IPS DF 6.9 (cell line): ENCODE measurements at regions not wholly inside any gene's neighbourhood (a gene's known extent, or its start where the extent isn't known, plus 50 kb on each side); places are given as distances from the start of the nearest gene placed in this dataset.
"Not testable (repeated sequence)": the region's sequence is repeated elsewhere in the genome, so short reads cannot be mapped to it uniquely, and the experiment has no call there.

Experiments
- DNase-seq: peaks from one replicate; pipeline ENCODE4 v3.0.0-alpha.2; 2013; ENCODE audit warnings: low read depth, low spot score
- H3K27ac ChIP-seq: one replicate; pipeline ENCODE4 v1.5.1; 2013; ENCODE audit warnings: low read length, control low read depth
- H3K27me3 ChIP-seq: 2 replicates; pipeline ENCODE4 v1.6.1; 2013; ENCODE audit warnings: mild to moderate bottlenecking, low read length; ENCODE audit not compliant: control insufficient read depth, insufficient read depth
- H3K36me3 ChIP-seq: 2 replicates; pipeline ENCODE4 v1.6.1; 2013; ENCODE audit warnings: low read length; ENCODE audit not compliant: control insufficient read depth, insufficient read depth
- H3K4me1 ChIP-seq: 2 replicates; pipeline ENCODE4 v1.6.1; 2013; ENCODE audit warnings: low read length; ENCODE audit not compliant: control insufficient read depth, insufficient read depth
- H3K4me3 ChIP-seq: 2 replicates; pipeline ENCODE4 v1.5.1; 2013; ENCODE audit warnings: mild to moderate bottlenecking, low read length
- H3K9me3 ChIP-seq: 2 replicates; pipeline ENCODE4 v1.6.1; 2013; ENCODE audit warnings: low read length, inconsistent platforms; ENCODE audit not compliant: control insufficient read depth, insufficient read depth
- WGBS: extraction: QIAGEN DNeasy Blood & Tissue Kit; methylation state at CpG from one replicate; pipeline ENCODE4 v1.1.7; 2013; ENCODE audit warnings: mixed read lengths, missing lambda C conversion rate; ENCODE audit not compliant: insufficient read length, insufficient coverage; 5-methylcytosine and 5-hydroxymethylcytosine counted together

GRCh38 chr12:131267576-131267975 is 313.9 kb downstream of the ADGRD1 start:
- WGBS: no CpG with 5 or more reads among the region's 3 CpGs

GRCh38 chr12:131268123-131268522 is 314.4 kb downstream of the ADGRD1 start:
- not testable (repeated sequence) for DNase-seq, H3K27me3 ChIP-seq, H3K36me3 ChIP-seq, H3K4me3 ChIP-seq, H3K4me1 ChIP-seq, H3K27ac ChIP-seq, H3K9me3 ChIP-seq
- WGBS: no CpG with 5 or more reads among the region's 7 CpGs

More at GRCh38 chr12:131267576-131267975, 313.9 kb downstream of the ADGRD1 start:
- Histone ChIP-seq H3K4me1 (no peaks in the 10 kb centered on the region; the same call in 1 of the 2 replicates), H3K27ac (no peak overlapping the region), H3K4me3 (no peak overlapping the region), H3K9me3 (no peaks in the 10 kb centered on the region), H3K36me3 (no peaks in the 10 kb centered on the region), H3K27me3 (no peaks in the 10 kb centered on the region)
- DNase-seq: no peak

GRCh38 chr12:131268571-131268970 is 314.9 kb downstream of the ADGRD1 start:
- H3K4me1 ChIP-seq, H3K27ac ChIP-seq, H3K4me3 ChIP-seq, H3K9me3 ChIP-seq, DNase-seq, H3K27me3 ChIP-seq, H3K36me3 ChIP-seq: not testable (repeated sequence)
- no CpG with 5 or more reads among the region's 4 CpGs for WGBS

GRCh38 chr12:131269551-131269950 is 315.8 kb downstream of the ADGRD1 start:
- Histone ChIP-seq H3K4me3 (no peak overlapping the region), H3K36me3 (no peaks in the 10 kb centered on the region), H3K9me3 (no peaks in the 10 kb centered on the region), H3K27ac (no peak overlapping the region), H3K4me1 (no peaks in the 10 kb centered on the region; the same call in 1 of the 2 replicates), H3K27me3 (no peaks in the 10 kb centered on the region)
- no peak for DNase-seq
- no CpG with 5 or more reads among the region's 4 CpGs for WGBS

- WGBS: no CpG with 5 or more reads among the region's 4 CpGs
- not testable (repeated sequence) for H3K9me3 ChIP-seq, H3K36me3 ChIP-seq, H3K4me1 ChIP-seq, H3K27ac ChIP-seq, DNase-seq, H3K4me3 ChIP-seq, H3K27me3 ChIP-seq
Observed at GRCh38 chr12:131269977-131270376, 316.3 kb downstream of the ADGRD1 start.

- no peak for DNase-seq
- Histone ChIP-seq H3K9me3 (no peaks in the 10 kb centered on the region), H3K36me3 (no peaks in the 10 kb centered on the region), H3K4me1 (no peaks in the 10 kb centered on the region), H3K27ac (no peak overlapping the region), H3K4me3 (no peak overlapping the region), H3K27me3 (no peaks in the 10 kb centered on the region)
Observed at GRCh38 chr12:131271724-131272123, 318.0 kb downstream of the ADGRD1 start.

GRCh38 chr12:131272283-131272814 is 318.6 kb downstream of the ADGRD1 start:
- not testable (repeated sequence) for DNase-seq, H3K27ac ChIP-seq, H3K9me3 ChIP-seq, H3K4me1 ChIP-seq, H3K36me3 ChIP-seq, H3K4me3 ChIP-seq, H3K27me3 ChIP-seq
- WGBS: no CpG with 5 or more reads among the region's 8 CpGs

- H3K4me3 ChIP-seq: no peak overlapping the region
- no peak overlapping the region for H3K27ac ChIP-seq
- H3K4me1 ChIP-seq: no peaks in the 10 kb centered on the region
- DNase-seq: no peak
- no peaks in the 10 kb centered on the region for H3K36me3 ChIP-seq
- H3K27me3 ChIP-seq: no peaks in the 10 kb centered on the region
- no peaks in the 10 kb centered on the region for H3K9me3 ChIP-seq
- whole genome bisulfite sequencing: no CpG with 5 or more reads among the region's 11 CpGs
Observed at GRCh38 chr12:131273291-131273845, 319.7 kb downstream of the ADGRD1 start.

GRCh38 chr12:131274061-131274460 is 320.4 kb downstream of the ADGRD1 start:
- no peak overlapping the region for H3K4me3 ChIP-seq
- DNase-seq: no peak
- H3K27ac ChIP-seq: no peak overlapping the region
- no peaks in the 10 kb centered on the region for H3K4me1 ChIP-seq
- H3K27me3 ChIP-seq: no peaks in the 10 kb centered on the region
- H3K36me3 ChIP-seq: no peaks in the 10 kb centered on the region
- no CpG with 5 or more reads among the region's 12 CpGs for WGBS
- H3K9me3 ChIP-seq: no peaks in the 10 kb centered on the region

- H3K4me3 ChIP-seq: no peak overlapping the region
- no peaks in the 10 kb centered on the region for H3K27me3 ChIP-seq
- no peak for DNase-seq
- no peaks in the 10 kb centered on the region for H3K4me1 ChIP-seq
- no peaks in the 10 kb centered on the region for H3K36me3 ChIP-seq
- H3K27ac ChIP-seq: no peak overlapping the region
- H3K9me3 ChIP-seq: no peaks in the 10 kb centered on the region
- no CpG with 5 or more reads among the region's 14 CpGs for WGBS
Observed at GRCh38 chr12:131274906-131275305, 321.2 kb downstream of the ADGRD1 start.

- no peak overlapping the region for H3K27ac ChIP-seq
- H3K27me3 ChIP-seq: no peaks in the 10 kb centered on the region
- no peaks in the 10 kb centered on the region for H3K4me1 ChIP-seq
- no peak overlapping the region for H3K4me3 ChIP-seq
- no peaks in the 10 kb centered on the region for H3K36me3 ChIP-seq
- no CpG with 5 or more reads among the region's 6 CpGs for WGBS
- H3K9me3 ChIP-seq: no peaks in the 10 kb centered on the region
- no peak for DNase-seq
Observed at GRCh38 chr12:131275824-131276223, 322.1 kb downstream of the ADGRD1 start.
